ENCODE measurements at regions not wholly inside any gene's neighbourhood (a gene's known extent, or its start where the extent isn't known, plus 50 kb on each side); places are given as distances from the start of the nearest gene placed in this dataset.

DNA sequence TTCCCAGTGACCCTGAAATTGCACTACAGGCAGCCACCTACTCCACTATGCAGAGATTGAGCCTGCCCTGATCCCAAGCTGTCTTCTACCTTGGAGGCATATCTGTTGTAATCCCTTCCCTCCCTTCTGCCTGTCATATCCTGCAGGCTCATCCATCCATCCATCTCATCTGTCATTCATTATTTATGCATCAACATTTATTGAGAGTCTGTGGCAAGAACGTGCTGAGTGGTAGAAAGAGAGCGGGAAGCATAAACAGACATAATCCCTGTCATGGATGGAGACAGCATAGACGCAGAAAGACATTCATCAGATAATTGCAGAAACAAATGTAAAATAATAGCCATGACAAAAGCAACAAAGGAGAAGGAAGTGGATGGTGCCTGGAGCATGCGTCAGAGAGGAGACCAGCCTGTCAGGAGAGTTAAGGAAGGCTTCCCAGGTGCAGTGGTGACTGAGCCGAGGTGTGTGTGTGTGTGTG is 89.5 kb upstream of the CALM2 start:
- whole genome bisulfite sequencing, 2 donors = 63 to 69% methylated on average over 5 of the region's 5 CpGs
- intact Hi-C loops (cut with DNase I; ENCODE audit: low total_unique reads) = no loop called here
- no peak overlapping the region for H3K4me3 ChIP-seq (ENCODE audit: low read depth, poor library complexity, severe bottlenecking)
- TF ChIP-seq, protein P1, sequence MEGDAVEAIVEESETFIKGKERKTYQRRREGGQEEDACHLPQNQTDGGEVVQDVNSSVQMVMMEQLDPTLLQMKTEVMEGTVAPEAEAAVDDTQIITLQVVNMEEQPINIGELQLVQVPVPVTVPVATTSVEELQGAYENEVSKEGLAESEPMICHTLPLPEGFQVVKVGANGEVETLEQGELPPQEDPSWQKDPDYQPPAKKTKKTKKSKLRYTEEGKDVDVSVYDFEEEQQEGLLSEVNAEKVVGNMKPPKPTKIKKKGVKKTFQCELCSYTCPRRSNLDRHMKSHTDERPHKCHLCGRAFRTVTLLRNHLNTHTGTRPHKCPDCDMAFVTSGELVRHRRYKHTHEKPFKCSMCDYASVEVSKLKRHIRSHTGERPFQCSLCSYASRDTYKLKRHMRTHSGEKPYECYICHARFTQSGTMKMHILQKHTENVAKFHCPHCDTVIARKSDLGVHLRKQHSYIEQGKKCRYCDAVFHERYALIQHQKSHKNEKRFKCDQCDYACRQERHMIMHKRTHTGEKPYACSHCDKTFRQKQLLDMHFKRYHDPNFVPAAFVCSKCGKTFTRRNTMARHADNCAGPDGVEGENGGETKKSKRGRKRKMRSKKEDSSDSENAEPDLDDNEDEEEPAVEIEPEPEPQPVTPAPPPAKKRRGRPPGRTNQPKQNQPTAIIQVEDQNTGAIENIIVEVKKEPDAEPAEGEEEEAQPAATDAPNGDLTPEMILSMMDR (IDR thresholded peaks at IDR 0.05) = no peak
- no peak for DNase-seq (ENCODE audit: low spot score in 2 of 2)

DNA sequence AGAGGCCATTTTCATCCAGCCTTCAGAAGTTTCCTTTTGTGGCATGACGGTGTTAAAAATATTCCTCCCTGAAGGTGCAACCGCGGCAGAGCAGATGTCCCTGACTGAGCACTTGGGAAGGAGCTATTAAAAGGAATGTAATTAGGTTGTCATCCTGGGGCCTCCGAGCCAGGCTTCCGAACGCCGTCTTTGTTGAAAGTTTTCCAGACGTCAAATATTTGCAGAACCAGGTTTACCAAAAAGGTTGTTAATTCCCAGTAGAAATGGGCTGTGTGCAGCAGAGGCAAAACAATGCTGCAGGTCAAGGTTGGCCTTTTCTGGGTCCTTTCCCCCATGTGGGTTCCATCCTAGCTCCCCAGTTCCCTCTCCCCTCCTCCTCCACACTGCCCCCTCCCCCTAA is 88.8 kb upstream of the CALM2 start:
- WGBS, 2 donors = 71% methylated on average over 8 of the region's 8 CpGs
- H3K4me3 ChIP-seq (ENCODE audit: low read depth, poor library complexity, severe bottlenecking) = no peak overlapping the region
- TF ChIP-seq POLR2A (IDR thresholded peaks at IDR 0.05) = no peak
- TF ChIP-seq, protein P1 (IDR thresholded peaks at IDR 0.05) = no peak
- no peak for DNase-seq (ENCODE audit: low spot score in 2 of 2)
- intact Hi-C loops (cut with DNase I; ENCODE audit: low total_unique reads) = no loop called here

DNA sequence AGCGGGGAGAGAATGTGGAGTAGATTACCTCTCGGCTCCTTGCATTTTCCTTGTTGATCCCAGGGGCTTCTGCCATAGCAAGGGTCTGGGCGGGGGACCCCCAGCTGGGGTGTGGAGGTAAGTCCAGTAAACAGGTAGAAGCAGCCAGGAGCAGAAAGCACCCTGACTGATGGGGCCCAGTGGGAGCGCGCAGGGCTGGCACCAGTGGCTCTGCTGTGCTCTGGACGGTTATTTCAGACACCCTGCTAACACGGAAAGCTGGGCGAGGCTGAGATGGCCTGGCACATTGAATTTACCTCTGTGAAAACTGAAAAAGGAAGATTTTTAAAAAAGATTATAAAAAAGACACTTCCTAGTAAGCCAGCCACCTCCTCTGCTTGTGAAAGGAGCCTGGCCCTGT is 88.4 kb upstream of the CALM2 start:
- intact Hi-C loops (cut with DNase I; ENCODE audit: low total_unique reads) = no loop called here
- H3K4me3 ChIP-seq (ENCODE audit: low read depth, poor library complexity, severe bottlenecking) = no peak overlapping the region
- DNase-seq (ENCODE audit: low spot score in 2 of 2) = no peak
- TF ChIP-seq, protein P1 (IDR thresholded peaks at IDR 0.05) = no peak
- WGBS, 2 donors = 91 to 92% methylated on average over 8 of the region's 8 CpGs

DNA sequence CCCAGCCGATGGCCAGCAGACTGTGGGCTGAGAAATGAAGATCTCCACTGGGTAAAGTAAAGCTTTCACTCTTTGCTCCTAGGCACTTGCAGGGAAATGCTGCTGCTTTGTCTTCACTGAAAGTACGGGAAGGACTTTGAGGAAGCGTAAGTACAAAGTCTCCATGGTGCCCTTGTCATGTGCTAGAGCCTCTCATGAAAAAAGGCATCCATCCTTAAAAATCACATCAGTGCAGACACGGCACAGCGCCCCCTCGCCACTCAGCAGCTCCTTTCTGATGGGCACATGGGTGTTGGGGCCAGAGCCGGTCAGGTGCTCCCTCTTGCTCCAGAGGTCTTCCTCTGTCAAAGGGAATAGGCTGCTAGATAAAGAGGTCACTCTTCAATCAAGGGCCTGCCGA is 87.8 kb upstream of the CALM2 start:
- WGBS, 2 donors = 81 to 87% methylated on average over 8 of the region's 8 CpGs
- TF ChIP-seq, protein P1 (IDR thresholded peaks at IDR 0.05) = no peak
- no peak for TF ChIP-seq POLR2A (IDR thresholded peaks at IDR 0.05)
- no peak overlapping the region for H3K4me3 ChIP-seq (ENCODE audit: low read depth, poor library complexity, severe bottlenecking)

DNA sequence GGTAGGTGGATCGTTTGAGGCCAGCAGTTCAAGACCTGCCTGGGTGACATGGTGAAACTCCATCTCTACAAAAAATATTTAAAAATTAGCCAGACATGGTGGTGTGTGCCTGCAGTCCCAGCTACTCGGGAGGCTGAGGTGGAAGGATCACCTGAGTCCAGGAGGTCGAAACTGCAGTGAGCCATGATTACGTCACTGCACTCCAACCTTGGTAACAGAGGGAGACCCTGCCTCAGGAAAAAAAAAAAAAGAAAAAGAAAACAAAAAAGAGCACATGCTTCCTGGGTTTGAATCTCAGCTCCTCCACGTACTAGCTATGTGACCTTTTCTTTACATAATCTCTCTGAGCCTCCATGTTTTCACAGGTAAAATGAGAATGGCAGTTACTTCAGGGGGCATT is 86.3 kb upstream of the CALM2 start:
- DNase-seq (ENCODE audit: low spot score in 2 of 2) = no peak
- H3K4me3 ChIP-seq (ENCODE audit: low read depth, poor library complexity, severe bottlenecking) = no peak overlapping the region
- intact Hi-C loops (cut with DNase I; ENCODE audit: low total_unique reads) = no loop called here
- 91 to 96% methylated on average over 5 of the region's 5 CpGs for WGBS, 2 donors
- TF ChIP-seq POLR2A (IDR thresholded peaks at IDR 0.05) = no peak
- TF ChIP-seq, protein P1 (IDR thresholded peaks at IDR 0.05) = no peak

More for the DNA sequence above, 87.8 kb upstream of the CALM2 start:
- DNase-seq (ENCODE audit: low spot score in 2 of 2) = no peak
- intact Hi-C loops (cut with DNase I; ENCODE audit: low total_unique reads) = no loop called here

DNA sequence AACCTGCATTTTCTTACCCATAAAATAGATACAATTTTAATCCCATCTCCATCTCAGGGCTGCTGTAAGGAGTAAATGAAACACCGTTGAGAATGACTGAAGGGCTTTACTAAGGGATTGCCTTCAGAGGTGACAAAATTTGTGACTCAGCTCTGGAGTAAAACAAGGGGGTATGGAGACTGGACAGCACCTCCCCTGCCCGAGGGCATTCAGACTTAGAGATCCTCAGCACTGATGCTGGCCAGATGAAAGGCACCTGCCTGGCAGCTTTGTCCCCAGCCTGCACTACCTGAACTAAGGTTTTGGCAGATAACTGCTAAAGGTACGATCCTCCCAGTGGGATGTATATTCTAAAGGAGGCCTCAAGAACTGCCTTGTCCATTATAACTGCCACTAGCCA is 84.7 kb upstream of the CALM2 start:
- H3K4me3 ChIP-seq (ENCODE audit: low read depth, poor library complexity, severe bottlenecking) = no peak overlapping the region
- DNase-seq (ENCODE audit: low spot score in 2 of 2) = no peak
- TF ChIP-seq, protein P1 (IDR thresholded peaks at IDR 0.05) = no peak
- TF ChIP-seq POLR2A (IDR thresholded peaks at IDR 0.05) = no peak
- WGBS, 2 donors = 64 to 84% methylated on average over 3 of the region's 3 CpGs
- intact Hi-C loops (cut with DNase I; ENCODE audit: low total_unique reads) = no loop called here
